ENCODE measurements at regions not wholly inside any gene's neighbourhood (a gene's known extent, or its start where the extent isn't known, plus 50 kb on each side); places are given as distances from the start of the nearest gene placed in this dataset.

DNA sequence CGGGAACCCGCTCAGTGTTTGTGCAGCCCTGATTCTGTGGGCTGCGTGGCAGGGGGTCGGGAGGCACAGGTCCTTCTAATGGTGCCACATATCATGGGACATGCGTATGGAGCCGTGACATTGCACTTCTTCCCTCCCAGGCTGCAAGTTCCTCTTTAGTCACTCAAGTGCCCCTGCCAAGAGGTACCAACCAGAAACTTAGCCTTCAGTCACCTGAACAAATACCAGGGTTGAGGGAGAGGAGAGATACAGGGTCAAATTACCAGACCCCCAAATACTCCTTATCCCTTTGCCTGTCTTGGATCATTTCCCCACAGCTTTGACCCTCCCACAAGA, 209.1 kb downstream of the BUD13 start:
- Mint-ChIP-seq H3K4me3 (no peak overlapping the region), H3K4me1 (ENCODE audit: low read depth in 2 of 2) (no peaks in the 10 kb centered on the region), H3K27ac (no peak overlapping the region), H3K27me3 (peaks cover 12% of the 10 kb centered on the region in 2 donors), H3K36me3 (no peaks in the 10 kb centered on the region), H3K9me3 (no peaks in the 10 kb centered on the region)
- DNase-seq (ENCODE audit: low spot score) (no peak), ATAC-seq (no peak)

DNA sequence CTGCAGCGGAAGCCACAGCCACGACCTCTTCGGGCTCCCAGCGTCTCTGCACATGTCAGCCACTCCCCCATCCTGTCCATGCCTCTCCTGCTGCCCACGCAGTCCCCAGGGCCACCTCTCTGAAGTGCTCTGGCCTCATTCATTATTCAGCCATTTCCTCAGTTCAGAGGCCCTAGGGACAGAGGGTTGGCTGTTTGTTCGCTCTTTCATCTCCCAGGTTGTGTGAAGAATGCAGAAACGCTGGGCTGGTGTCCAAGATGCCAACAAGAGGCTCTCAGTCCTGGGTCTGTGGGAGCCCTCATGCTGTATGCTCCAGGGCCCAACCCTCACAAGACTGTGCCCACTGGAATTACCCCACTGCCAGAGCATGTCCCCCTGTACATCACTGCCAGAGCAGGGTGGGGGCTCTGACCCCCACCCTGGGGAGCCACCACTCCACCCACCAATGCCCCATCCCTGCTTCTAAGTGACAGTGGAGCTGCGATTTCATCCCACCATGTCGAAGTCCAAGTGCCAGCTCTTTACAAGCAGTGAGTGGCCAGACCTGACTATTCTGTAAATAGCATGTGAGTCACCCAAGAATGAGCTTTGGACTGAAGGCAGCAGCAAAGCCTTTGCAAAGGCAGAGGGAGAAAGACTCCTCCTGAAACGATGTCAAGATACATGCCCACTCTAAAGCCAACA, 209.6 kb downstream of the BUD13 start:
- ATAC-seq = peak in 1 of 2 donors; percentile 26
- H3K4me3 Mint-ChIP-seq = no peak overlapping the region
- H3K27me3 Mint-ChIP-seq = peaks cover 12 to 13% of the 10 kb centered on the region in 2 donors
- DNase-seq (ENCODE audit: low spot score) = peak; percentile 49
- no peak overlapping the region for H3K27ac Mint-ChIP-seq
- H3K36me3 Mint-ChIP-seq = no peaks in the 10 kb centered on the region
- H3K4me1 Mint-ChIP-seq (ENCODE audit: low read depth in 2 of 2) = no peaks in the 10 kb centered on the region
- no peaks in the 10 kb centered on the region for H3K9me3 Mint-ChIP-seq

DNA sequence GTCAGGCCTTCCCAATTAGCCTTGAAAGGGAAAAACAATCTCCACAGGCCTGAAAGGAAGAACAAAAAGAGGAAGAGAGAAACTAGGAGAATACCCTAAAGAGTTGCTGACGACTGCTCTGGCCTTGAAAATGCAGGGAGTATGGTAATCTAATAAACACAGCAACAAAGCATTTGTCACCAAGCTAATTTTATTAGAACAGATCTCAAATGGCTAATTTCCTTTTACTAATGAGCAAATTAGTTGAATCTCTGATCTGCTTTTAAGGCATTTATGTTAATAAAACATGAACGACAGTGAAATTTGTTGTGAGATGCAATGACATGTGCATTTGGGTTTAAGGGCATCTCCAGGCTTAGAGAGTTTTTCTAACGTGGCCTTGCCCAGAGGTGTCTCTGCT, 212.2 kb downstream of the BUD13 start:
- Mint-ChIP-seq H3K9me3 (no peaks in the 10 kb centered on the region), H3K4me1 (ENCODE audit: low read depth in 2 of 2) (no peaks in the 10 kb centered on the region), H3K27me3 (peaks cover 13 to 20% of the 10 kb centered on the region in 2 donors), H3K4me3 (no peak overlapping the region), H3K27ac (no peak overlapping the region), H3K36me3 (no peaks in the 10 kb centered on the region)
- no peak for DNase-seq (ENCODE audit: low spot score)
- ATAC-seq = no peak

DNA sequence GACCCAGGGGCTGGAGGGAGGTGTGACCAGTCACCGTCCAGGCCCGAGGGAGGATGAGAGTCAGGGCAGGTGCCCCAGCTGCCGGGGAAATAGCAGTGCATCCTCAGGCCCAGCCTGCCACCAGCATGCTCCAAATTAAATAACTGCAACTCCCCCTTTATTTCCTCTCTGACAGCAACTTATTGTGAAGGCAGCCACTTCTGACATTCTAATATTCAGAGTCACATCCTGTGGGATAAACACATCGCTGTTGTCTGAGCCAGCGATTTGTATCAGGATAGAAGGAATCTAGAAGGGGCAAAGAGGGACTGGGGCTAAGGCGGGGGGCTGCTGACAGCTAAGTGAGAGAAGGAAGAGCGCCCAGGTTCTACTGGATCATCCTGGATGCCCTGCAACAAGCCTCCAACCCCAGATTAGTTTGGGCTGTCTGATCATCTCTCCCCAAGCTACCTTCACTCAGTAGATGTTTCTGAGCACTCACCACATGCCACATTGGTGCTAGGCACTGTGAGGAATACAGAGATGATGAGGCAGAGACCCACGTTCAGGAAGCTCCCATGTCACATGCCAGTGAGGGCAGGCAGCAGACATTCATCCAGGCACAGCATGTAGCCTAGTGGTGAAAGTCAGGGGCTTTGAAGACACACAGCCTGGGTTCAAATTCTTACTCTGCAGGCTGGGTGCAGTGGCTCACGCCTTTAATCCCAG, 214.1 kb downstream of the BUD13 start:
- no peaks in the 10 kb centered on the region for H3K4me1 Mint-ChIP-seq (ENCODE audit: low read depth in 2 of 2)

DNA sequence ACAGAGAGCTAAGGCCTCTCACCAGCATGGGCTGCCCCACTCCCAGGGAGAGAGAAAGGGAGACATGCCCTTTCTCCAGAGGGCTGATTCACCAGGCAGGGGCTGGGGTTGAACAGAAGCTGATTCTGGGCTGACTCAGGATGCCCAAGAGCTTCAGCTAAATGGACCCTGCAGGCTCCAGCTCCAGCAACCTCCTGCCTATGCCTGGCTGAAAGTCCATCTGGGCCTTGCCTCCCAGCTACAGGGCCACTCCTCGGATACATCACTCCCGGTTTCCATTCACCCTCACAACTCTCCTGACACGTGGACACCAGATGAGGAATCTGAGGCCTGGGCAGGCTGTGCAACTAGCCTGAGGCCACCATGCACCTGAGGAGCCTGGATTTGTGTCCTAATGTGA, 215.5 kb downstream of the BUD13 start:
- Mint-ChIP-seq H3K4me1 (ENCODE audit: low read depth in 2 of 2) (no peaks in the 10 kb centered on the region), H3K36me3 (no peaks in the 10 kb centered on the region), H3K27ac (no peak overlapping the region), H3K4me3 (no peak overlapping the region), H3K27me3 (peaks cover 7 to 20% of the 10 kb centered on the region in 2 donors), H3K9me3 (no peaks in the 10 kb centered on the region)
- DNase-seq (ENCODE audit: low spot score) (no peak), ATAC-seq (no peak)

More for the DNA sequence above, 214.1 kb downstream of the BUD13 start:
- Mint-ChIP-seq H3K27me3 (peaks cover 9 to 20% of the 10 kb centered on the region in 2 donors), H3K27ac (no peak overlapping the region), H3K4me3 (no peak overlapping the region), H3K36me3 (no peaks in the 10 kb centered on the region), H3K9me3 (no peaks in the 10 kb centered on the region)
- no peak for DNase-seq (ENCODE audit: low spot score)
- ATAC-seq = no peak

DNA sequence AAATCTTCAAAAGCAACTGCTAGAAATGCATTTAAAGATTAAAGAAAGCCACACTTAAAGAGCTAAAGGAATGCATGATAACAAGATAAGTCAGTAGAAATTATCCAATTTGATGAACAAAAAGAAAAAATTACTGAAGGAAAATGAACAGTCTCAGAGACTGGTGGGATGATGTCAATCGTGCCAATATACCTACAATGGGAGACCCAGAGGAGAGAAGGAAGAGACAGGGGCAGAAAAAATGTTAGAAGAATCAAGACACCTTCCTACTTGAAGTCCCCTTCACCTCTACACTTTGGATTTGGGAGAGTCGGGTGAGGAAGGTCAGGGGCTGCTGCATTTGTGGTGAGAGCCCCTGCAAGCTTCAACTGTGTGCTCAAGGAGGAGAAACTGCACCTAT, 216.3 kb downstream of the BUD13 start:
- no peaks in the 10 kb centered on the region for H3K4me1 Mint-ChIP-seq (ENCODE audit: low read depth in 2 of 2)
- H3K27ac Mint-ChIP-seq = no peak overlapping the region
- no peak overlapping the region for H3K4me3 Mint-ChIP-seq
- H3K36me3 Mint-ChIP-seq = no peaks in the 10 kb centered on the region
- no peak for DNase-seq (ENCODE audit: low spot score)
- no peak for ATAC-seq
- peaks cover 7 to 20% of the 10 kb centered on the region in 2 donors for H3K27me3 Mint-ChIP-seq
- no peaks in the 10 kb centered on the region for H3K9me3 Mint-ChIP-seq

DNA sequence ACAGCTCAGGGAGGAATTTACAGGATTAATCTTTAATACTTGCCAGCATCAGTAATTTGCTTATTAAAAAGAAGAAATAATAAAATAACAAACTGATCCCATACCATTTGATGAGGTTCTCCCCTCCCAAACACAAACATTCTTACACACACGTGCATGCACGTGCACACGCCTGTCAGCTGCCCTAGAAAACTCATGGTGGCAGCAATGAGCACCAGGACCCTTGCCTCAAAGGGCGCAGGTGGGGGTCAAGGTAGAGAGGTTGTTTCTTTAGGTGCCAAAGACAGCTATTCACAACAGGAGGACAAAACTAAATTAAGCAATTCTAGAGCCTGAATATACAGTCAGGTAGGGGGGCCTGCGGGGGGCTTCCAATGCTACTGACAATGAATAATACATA, 219.3 kb downstream of the BUD13 start:
- ATAC-seq (no peak), DNase-seq (ENCODE audit: low spot score) (no peak)
- no peaks in the 10 kb centered on the region for H3K9me3 Mint-ChIP-seq
- peaks cover 7 to 31% of the 10 kb centered on the region in 2 donors for H3K27me3 Mint-ChIP-seq
- H3K4me1 Mint-ChIP-seq (ENCODE audit: low read depth in 2 of 2) = no peaks in the 10 kb centered on the region
- H3K36me3 Mint-ChIP-seq = no peaks in the 10 kb centered on the region
- no peak overlapping the region for H3K27ac Mint-ChIP-seq
- no peak overlapping the region for H3K4me3 Mint-ChIP-seq

DNA sequence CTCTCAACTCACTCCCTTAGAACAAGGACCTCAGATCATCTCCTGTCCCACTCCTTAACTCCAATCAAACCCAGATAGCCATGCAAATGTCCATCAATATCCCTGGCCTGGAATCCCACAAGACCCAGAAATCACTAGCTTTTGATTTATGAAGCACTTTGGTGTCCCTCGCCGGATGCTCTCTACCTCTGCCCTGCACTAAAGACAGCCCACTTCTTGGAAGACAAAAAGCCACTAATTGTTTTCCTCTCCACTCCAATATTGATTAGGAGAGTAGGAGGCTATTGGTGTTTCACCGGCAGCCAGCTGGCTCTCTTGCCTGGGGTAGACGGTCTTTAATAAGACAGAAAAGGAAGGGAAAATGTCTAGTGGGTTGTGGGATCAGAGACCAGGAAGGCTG, 221.2 kb downstream of the BUD13 start:
- Mint-ChIP-seq H3K9me3 (no peaks in the 10 kb centered on the region), H3K27ac (no peak overlapping the region), H3K27me3 (peaks cover 11 to 39% of the 10 kb centered on the region in 2 donors), H3K36me3 (no peaks in the 10 kb centered on the region), H3K4me1 (ENCODE audit: low read depth in 2 of 2) (no peaks in the 10 kb centered on the region), H3K4me3 (no peak overlapping the region)
- no peak for DNase-seq (ENCODE audit: low spot score)
- no peak for ATAC-seq

DNA sequence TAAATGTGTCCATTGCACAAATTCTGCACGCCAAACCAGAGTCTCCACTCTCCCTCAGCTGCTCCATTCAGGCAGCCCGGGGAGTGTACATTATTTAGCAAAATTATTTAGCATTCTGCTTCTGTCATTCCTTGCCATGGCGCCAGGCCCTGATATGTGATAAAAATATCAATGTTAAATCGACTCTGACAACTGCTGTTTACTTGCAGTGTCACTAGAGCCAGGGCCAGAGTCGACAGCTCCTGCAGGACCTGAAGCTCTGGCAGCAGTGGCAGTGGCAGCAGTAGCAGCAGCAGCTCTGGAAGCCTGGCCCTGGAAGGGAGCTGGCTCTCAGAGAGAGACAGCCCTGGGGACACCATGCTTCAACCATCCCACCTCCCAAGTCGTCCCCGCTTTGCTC, 224.5 kb downstream of the BUD13 start:
- DNase-seq (ENCODE audit: low spot score) = no peak
- no peak for ATAC-seq
- Mint-ChIP-seq H3K27ac (no peak overlapping the region), H3K4me1 (ENCODE audit: low read depth in 2 of 2) (no peaks in the 10 kb centered on the region), H3K36me3 (no peaks in the 10 kb centered on the region), H3K4me3 (no peak overlapping the region), H3K27me3 (peaks cover 6 to 20% of the 10 kb centered on the region in 2 donors), H3K9me3 (no peaks in the 10 kb centered on the region)

DNA sequence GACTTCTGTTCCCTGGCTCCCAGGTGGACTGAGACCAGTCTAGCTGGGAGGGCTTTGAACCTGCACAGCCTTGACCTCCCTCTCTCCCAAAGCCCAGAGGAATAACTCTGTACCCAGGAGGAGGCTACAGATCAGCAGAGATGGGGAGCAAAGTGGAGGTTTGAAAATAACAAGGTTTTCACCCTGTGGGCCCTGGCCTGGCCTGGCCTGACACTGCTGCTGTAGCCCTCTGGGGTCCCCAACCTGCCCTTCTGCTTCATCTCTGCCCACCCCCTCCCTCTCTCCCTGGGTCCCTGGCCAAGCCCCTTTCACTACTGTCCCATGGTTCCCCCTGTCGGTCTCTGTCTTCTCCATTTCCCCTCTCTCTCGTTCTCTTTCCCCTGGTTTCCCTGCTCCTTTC, 225.2 kb downstream of the BUD13 start:
- Mint-ChIP-seq H3K4me1 (ENCODE audit: low read depth in 2 of 2) (no peaks in the 10 kb centered on the region), H3K36me3 (no peaks in the 10 kb centered on the region), H3K27ac (no peak overlapping the region), H3K27me3 (peaks cover 6 to 20% of the 10 kb centered on the region in 2 donors), H3K4me3 (no peak overlapping the region), H3K9me3 (no peaks in the 10 kb centered on the region)
- ATAC-seq = no peak
- DNase-seq (ENCODE audit: low spot score) = no peak

DNA sequence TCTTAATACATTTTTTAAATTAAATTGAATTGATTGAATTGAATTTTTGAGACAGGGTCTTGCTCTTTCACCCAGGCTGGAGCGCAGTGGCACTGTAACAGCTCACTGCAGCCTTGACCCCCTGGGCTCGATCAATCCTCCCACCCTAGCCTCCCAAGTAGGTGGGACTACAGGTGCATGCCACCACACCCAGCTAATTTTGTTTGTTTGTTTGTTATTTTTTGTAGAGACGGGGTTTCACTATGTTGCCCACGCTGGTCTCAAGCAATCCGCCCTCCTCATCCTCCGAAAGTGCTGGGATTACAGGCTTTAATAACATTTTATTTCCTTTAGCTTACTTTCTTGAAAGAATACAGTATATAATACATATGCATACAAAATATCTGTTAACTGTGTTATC, 226.9 kb downstream of the BUD13 start:
- DNase-seq (ENCODE audit: low spot score) (no peak), ATAC-seq (no peak)
- H3K4me3 Mint-ChIP-seq = no peak overlapping the region

DNA sequence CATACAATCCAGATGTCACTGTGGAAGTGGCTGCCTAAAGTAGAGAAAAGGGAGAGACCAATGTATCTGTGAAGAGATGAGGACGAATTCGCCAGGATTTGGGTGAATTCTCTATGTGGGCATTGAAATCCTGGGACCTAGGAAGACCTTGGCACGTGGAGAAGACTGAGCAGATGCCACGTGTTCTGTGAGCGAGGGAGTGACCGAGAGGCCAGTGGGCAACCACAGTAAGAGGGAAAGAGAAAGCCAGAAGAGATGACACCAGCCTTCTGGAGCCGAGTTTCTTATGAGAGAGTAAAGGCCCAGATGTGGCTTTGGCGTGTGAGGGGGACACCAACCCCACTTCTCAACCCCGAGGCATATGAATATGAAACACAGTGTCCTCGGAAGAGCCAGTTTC, 228.1 kb downstream of the BUD13 start:
- Mint-ChIP-seq H3K27ac (no peak overlapping the region), H3K27me3 (peaks cover 10 to 26% of the 10 kb centered on the region in 2 donors), H3K4me1 (ENCODE audit: low read depth in 2 of 2) (no peaks in the 10 kb centered on the region)

More for the DNA sequence above, 226.9 kb downstream of the BUD13 start:
- no peaks in the 10 kb centered on the region for H3K9me3 Mint-ChIP-seq
- H3K27ac Mint-ChIP-seq = no peak overlapping the region
- H3K4me1 Mint-ChIP-seq (ENCODE audit: low read depth in 2 of 2) = no peaks in the 10 kb centered on the region
- no peaks in the 10 kb centered on the region for H3K36me3 Mint-ChIP-seq
- H3K27me3 Mint-ChIP-seq = peaks cover 6 to 20% of the 10 kb centered on the region in 2 donors

DNA sequence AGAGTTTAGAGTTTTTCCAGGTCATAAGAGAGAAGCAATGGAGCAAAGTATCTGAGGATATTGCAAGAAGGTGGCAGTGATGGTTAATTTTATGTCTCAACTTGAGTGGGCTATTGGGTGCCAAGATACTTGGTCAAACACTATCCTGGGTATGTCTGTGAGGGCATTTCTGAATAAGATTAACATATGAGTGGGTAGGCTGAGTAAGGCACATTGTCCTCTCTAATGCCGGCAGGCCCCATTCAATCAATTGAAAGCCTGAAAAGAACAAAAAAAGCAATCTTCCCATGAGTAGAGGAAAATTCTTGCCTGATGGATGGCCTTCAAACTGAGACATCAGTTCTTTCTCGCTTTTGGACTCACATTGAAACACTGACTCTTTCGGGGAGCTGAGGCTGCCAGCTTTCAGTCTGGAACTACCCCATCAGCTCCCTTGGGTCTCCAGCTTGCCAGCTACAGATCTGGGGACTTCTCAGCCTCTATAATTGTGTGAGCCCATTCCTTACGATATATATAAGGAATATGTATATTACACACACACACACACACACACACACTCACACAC, 228.8 kb downstream of the BUD13 start:
- DNase-seq (ENCODE audit: low spot score) (no peak), ATAC-seq (no peak)
- Mint-ChIP-seq H3K4me1 (ENCODE audit: low read depth in 2 of 2) (no peaks in the 10 kb centered on the region), H3K9me3 (no peaks in the 10 kb centered on the region), H3K36me3 (no peaks in the 10 kb centered on the region), H3K4me3 (no peak overlapping the region), H3K27ac (no peak overlapping the region), H3K27me3 (peaks cover 9 to 22% of the 10 kb centered on the region in 2 donors)

More for the DNA sequence above, 228.1 kb downstream of the BUD13 start:
- Mint-ChIP-seq H3K4me3 (no peak overlapping the region), H3K36me3 (no peaks in the 10 kb centered on the region), H3K9me3 (no peaks in the 10 kb centered on the region)
- ATAC-seq (no peak), DNase-seq (ENCODE audit: low spot score) (no peak)

DNA sequence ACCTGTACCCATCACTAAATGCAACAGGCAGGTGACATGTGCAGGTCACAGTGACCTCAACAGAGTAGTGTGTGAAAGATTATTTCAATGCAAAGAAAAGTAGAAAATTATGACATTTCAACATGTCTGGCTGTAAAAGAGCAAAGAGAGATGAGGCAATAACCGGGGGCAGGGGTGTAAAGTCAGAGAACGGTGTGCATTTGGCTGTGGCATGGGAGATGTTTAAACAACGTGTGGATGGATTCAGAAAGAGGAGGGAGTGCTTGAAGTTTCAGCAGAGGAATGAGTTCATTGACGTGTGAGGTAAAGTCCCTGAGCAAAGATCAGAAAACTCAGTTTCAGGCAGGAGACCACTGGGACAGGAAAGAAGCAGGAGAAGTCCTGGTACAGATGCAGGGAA, 229.7 kb downstream of the BUD13 start:
- no peaks in the 10 kb centered on the region for H3K4me1 Mint-ChIP-seq (ENCODE audit: low read depth in 2 of 2)
- ATAC-seq = no peak
- no peak overlapping the region for H3K27ac Mint-ChIP-seq
- no peak overlapping the region for H3K4me3 Mint-ChIP-seq
- DNase-seq (ENCODE audit: low spot score) = no peak
- no peaks in the 10 kb centered on the region for H3K9me3 Mint-ChIP-seq
- H3K36me3 Mint-ChIP-seq = no peaks in the 10 kb centered on the region
- peaks cover 15 to 26% of the 10 kb centered on the region in 2 donors for H3K27me3 Mint-ChIP-seq

All from natural killer cell treated with Interleukin-12 subunit alpha and Interleukin-12 subunit beta and Interleukin-15 and Interleukin-18, amount 100 ng/mL, for 72 hours (primary cell).